GM21360 (cell line): ENCODE measurements at regions not wholly inside any gene's neighbourhood (a gene's known extent, or its start where the extent isn't known, plus 50 kb on each side); places are given as distances from the start of the nearest gene placed in this dataset.

Source experiments
- ATAC-seq: cut with Tn5 transposase; IDR thresholded peaks from one replicate; pipeline ENCODE4 v1.9.1; 2021; ENCODE audit warnings: mild to moderate bottlenecking, moderate library complexity; ENCODE audit not compliant: unreplicated experiment

DNA sequence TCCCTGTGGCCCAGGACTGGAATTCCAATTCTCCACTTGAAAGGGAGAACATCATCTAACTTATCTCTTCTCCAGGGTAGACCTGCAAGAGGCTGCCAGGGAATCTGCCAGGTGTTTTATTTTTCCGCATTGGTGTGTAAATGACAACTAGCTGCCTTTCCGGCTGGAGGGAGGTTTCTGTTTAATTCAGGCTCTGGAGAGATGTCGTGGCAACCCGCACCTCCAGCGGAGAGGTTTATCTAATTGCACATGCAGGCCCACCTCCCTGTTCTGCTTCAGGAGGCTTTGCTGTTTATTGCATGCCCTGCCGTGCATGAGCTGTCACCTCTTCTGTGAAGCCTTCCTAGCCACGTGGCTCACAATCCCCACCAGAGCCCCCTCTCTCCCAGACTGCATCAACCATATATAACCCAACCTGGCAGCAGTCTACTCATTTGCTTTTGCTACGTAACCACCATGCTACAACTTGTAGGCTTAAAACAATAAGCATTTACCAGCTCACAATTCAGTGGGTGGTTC is 151.6 kb downstream of the C1orf94 start:
- no peak for ATAC-seq

DNA sequence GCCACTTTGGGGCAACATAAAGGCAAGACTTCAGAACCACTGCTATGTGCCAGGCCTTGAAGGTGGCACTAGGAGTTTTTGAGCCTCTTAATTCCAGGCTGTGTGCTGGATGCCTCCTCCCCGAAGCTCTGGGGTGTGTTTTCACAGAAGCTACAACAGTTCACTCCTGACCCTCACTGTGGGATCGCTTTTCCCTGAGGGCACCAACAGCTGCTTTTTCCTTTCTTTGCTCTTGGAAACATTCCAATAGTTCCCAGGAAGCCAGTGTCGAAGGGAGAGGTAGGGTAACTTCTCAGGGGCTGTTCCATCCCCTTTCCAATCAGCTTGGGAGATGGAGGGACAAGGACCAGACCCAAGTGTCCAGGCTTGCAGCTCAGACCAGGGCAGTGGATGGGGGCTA is 153.4 kb downstream of the C1orf94 start:
- ATAC-seq = no peak

DNA sequence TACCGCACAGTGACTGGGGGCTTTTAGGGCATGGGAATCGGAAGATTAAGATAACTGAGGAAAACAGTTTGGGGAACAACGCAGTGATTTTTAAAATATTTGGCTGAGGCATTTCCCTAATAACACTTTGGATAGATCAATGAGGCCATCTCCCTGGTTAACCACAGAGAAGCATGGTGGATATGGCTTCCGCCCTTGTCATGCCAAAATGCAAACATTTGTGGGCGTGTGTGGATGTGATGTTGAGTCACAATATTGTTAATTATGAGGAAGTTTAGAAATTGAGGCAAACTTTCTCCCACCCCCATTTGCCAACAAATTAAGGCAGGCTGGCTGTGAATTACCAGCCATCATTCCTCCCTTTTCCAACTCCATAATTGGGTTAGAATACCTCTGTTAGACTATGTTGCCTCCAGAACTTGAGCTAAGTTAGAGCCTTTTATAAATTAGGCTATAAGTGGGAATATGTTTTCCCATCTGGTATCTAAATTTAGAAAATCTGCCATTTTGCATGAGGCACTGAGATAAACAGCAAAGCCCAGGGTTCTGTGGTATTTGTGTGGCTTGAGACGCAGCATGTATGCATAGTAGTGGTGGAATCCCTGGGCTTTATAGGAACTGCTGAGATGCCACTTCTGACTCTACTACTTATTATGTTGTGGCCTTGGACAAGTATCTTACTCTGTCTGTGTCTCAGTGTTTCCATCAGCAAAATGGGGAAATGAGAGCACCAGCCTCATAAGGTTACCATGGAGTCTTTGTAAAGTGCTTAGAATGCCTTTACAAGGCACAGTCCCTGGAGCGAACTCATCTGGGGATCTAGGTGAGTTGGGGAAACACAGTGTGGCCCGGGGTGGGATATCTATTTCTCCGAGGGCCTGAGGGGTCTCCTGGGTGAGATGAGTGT is 154.6 kb downstream of the C1orf94 start:
- ATAC-seq = no peak

DNA sequence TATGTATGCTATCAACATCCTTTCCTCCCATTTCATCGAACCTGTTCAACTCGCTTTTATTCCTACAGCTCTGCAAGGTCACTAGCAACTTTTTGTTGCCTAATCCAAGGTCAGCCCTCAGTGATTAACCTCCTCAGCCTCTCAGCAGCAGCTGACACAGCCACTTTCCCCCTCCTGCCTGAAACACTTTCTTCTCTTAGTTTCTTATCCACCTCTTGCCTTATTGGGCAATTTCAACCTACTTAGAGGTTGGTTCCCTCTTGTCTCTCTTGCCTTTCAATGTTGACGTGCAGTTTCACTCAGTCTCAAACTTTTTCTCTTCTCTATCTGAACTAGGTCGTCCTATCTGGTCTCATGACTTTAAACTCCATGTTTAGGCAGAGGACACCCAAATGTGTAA is 156.3 kb downstream of the C1orf94 start:
- no peak for ATAC-seq

DNA sequence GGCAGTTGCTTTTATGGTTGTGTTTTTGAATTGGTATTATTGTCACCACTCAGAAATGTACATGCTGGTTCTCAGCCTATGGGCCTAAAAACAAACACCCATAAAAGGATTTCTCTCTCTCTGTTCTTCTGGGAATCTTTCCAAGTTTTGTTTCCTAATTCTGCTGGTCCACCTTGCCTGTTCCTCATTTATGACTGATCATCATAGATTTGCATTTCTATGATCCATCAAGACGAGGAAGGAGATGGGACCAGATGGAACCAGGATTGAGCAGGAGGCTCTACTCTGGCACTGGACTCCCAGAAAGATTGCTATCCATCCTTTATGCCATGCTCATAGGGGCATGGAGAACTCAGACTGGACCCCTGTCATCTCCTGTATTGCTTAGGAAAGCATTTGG is 162.2 kb downstream of the C1orf94 start:
- no peak for ATAC-seq

DNA sequence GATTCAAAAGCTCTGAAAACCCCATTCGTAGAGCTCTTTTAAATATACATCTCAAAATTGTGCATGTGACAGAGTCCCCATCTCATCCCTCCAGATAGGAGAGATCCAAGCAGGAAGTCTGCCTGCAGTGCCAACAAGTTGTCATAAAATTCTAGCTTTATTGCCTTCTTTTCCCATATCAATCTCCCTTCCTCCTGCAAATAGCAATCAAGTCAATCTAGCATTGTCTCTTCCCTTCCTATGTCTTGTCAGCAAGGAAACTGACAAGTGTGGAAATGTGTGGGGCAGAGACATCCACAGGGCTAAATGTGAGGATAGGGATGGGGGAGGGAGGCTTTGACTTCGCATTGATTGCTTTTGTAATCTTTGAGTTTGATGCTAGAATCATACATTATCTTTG is 165.2 kb downstream of the C1orf94 start:
- ATAC-seq = no peak

DNA sequence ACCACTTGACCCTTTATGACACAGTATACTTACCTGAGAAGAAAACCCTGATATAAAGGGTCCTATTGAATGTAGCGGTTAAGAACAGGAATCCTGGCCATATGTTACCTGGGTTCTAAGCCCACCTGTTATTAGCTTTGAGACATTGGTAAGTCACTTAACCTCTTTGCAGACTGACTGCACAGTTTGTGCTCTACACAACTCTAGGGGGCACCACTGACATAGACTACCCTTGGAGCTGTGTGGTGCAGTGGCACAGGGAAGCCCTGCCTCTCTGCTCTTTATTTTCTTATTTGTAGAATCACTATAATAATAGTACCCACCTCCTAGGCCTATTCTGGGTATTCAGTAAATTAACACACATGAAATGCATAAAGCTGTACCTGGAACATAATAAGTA is 165.6 kb downstream of the C1orf94 start:
- ATAC-seq = no peak

DNA sequence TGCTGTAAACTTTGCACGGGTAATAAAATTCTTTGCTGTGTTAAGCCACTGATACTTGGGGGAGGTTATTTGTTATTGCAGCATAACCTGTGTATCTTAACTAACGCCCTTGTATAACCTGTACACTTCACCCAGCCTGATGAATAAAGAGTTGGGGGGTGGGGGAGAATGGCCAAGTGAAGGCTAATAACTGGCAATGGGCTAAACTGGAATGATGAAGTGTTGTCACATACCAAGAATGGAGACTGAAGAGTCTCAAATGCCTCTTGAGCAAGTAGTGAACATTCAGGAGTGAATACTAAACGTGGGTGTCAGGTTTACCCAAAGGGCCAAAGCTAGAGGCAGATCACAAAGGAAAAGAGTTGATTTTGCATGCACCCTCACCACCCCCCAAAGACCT is 169.4 kb downstream of the C1orf94 start:
- no peak for ATAC-seq

DNA sequence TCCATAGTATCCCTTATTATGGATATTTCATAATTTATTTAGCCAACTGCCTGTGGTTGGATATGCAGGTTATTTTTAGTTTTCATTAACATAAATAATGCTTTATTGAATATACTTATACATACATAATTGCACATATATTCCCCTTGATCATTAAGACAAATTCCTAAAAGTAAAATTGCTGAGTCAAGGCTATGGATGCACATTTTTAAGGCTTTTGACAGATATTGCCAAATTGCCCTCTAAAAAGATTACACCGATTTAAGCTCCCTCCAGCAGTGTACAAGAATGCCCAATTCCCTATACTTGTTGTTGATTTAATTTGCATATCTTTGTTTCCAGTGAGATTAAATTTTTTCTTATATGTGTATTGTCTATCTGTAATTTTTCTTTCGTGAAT is 176.7 kb downstream of the C1orf94 start:
- no peak for ATAC-seq

DNA sequence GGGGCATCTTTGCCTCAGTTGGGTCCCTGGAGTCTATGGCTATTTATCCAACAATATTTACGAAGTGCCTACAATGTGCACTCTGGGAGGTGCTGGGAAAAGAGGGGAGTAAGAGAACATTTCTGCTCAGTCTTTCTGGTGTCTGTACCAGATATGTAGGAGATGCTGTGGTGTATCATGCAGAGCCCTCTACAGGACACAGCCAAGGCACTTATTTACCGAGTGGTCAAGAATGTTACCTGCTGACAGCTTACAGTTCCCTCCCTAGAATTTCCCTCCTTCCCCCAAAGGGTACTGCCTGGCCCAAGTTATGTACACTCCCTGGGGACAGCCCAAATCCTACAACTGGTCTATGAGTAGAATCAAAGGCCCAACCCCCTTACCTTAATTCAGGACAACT is 177.7 kb downstream of the C1orf94 start:
- ATAC-seq = no peak

DNA sequence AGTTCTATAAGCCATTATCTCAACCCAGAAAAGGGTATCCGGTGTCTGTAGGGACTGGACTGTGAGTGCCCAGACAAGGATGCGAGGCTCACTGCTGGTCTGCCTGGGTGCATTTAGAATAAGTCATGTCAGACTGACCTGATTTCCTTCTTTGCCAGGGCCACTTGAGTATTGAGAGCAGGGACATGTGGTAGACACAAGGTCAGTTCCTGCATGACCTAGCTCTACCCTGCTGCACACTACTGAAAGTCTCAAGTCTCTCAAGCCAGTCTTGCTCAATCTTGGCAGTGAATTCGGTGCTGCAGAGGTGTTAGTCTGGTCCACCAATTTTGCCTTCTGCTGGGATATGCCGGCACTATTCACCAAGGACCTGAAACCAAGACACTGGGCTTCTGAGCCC is 180.1 kb downstream of the C1orf94 start:
- no peak for ATAC-seq

DNA sequence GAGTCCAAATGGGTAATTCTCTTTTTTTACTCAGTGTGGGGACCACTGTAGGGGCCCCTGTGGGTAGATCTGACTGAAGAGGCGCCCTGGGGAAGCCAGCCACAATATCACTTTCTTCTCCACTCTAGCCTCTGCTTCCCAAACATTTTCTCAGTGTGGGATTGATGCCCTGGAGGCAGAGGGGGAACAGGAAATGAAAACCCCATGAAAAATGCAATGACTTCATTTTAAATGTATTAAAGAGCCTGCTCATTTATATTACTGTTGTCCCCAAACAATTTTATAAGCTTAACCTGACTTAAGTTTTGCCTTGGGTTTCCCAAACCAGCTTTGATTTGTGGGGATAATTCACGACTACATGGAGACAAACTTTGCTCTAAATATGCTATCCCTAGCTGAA is 181.9 kb downstream of the C1orf94 start:
- ATAC-seq = no peak

DNA sequence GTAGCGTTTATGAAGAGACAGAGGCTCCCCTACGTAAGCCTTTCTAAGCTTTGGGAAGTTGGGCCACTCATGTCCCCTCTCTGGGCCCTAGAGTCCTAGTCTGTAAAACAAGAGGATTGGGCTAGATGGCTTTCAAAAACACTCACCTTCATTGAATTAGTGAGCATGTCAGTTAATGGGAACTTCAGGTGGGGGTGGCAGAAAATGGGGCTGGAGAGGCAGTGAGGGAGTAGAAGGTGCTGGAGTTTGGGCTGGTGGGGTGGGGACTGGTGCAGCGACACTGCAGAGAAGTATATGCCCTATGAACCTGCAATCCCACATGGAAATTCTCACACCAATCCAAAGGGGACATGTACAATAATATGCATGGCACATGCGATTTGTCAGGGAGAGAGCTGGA is 182.7 kb downstream of the C1orf94 start:
- no peak for ATAC-seq

DNA sequence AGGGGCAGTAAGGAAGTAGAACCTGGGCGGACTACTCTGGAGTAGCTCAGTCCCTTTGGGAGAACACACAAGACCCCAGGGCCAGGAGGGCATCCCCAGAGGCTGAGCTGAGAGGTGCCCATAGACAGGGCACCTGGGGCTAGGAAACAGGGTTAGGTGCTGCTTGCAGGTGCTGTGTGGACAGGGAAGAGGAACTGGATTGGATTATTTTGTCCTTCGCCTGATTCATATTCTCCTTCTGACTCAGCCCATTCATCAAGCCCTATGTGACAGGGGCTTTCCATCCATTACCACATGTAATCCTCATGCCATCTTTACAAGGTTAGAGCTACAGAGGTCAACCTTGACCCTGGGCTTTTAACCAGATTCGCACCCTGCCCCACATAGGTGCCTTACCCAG is 183.9 kb downstream of the C1orf94 start:
- ATAC-seq = no peak

DNA sequence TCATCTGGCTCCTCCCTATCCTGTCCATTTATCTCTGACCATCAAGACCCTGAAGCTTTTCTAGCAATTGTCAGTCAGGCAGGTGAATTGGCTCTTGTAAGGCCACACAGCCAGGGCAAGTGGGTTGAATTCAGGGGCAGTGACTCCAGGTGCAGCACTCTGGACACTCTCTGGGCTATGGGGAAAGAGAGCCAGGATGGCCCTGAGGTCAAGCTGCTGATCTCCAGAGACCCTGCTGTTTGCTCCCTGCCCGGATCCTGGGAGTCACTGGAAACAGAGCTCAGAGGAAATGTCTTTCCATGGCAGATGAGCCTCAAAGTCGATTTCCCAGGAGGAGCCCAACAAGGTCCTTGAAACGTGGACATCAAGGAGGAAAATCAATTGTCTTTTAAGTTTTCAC is 184.4 kb downstream of the C1orf94 start:
- ATAC-seq = no peak

DNA sequence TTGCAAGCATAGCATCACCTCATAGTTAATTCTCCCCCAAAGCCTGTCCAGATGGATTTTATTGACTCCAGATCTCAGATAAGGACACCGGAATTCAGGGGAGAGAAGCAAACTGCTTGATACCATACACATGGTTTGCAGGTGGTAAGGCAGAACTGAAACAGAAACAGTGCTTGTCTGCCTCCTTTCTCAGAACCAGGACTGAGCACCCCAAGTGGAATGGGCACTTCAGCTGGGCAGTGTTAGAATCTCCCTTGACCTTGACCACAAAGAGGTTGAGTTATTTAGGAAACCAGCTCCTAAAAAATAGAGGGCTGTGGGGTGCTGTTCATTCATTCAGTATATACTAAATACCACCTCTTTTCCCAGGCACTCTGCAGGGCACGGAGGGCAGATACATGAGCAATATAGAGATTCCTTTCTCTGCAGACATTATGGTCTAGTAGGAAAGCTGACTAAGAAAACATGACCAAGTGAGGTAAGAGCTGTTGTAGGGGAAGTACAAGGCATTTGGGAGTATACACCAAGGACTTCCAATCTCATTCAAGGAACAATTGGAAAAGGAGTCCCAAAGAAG is 185.2 kb downstream of the C1orf94 start:
- no peak for ATAC-seq

DNA sequence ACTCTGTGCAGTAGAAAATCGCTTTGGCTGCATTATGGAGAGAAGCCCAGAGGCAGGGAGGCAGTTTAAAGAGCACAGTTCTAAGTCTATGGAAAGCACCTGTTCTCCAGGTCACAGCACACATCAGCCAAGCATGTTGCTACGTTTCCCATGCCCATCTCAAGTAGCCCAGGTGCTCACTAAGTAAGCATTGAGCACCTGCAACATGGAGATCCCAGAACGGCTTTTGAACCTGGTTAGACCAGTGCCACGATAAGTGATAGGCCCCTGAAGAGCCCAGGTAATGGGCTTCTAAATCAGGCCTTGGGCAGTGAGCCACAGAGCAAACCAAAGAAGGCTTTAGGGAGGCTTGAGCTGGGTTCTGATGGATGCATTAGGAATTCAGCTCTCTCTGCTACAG is 186.2 kb downstream of the C1orf94 start:
- no peak for ATAC-seq

DNA sequence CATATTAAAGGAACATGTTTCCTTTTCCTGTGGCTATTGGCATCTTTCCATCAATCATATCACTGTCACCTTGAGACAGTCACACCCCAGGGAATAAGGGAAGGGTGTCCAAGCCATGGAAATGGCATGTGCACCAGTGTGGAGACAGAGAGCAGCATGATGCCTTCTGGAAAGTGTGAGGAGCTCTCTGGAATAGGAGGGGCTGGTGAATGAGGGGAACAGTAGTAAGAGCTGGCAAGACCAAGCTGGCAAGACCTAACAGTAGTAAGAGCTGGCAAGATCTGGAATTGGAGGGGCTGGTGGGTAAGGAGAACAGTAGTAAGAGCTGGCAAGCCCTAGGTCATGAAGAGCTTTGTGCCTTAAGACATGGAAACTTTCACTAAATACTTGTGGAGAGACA is 186.7 kb downstream of the C1orf94 start:
- no peak for ATAC-seq

DNA sequence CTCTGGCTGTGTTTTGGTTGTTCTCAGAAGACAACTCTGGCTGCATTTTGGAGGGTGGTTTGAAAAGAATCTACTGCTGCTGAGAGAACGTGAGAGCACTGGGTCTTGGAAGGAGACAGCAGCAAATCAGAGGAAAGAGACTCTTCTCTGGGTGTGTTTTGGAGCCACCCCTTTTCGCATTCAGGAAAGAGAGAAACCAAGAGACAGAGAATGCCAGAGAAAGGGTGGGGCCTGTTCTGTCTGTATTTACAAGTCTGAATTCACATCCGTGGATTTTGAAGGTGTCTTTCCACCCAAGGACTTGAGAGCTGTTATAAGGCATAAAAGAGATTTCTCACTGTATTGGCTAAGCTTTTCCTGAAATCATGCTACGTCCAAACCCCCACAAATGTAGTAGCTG is 187.2 kb downstream of the C1orf94 start:
- no peak for ATAC-seq

DNA sequence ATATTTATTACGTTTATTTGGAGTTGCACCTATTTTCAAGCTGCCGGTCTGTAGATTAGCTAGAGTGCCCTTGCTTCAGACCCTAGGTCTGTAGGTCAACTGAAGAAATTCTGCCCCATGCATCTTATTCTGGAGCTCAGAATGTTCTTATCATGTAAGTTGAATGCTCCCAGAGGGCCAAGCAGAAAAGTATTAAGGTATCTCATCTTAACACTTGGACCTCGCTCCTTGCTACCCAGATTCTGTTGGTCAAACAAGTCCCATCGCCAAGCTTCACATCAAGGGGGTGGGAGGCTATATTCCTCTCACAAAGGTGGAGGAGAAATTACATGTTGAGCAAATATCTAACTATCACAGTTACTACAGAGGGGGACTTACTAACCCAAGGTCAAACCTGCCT is 187.7 kb downstream of the C1orf94 start:
- no peak for ATAC-seq

DNA sequence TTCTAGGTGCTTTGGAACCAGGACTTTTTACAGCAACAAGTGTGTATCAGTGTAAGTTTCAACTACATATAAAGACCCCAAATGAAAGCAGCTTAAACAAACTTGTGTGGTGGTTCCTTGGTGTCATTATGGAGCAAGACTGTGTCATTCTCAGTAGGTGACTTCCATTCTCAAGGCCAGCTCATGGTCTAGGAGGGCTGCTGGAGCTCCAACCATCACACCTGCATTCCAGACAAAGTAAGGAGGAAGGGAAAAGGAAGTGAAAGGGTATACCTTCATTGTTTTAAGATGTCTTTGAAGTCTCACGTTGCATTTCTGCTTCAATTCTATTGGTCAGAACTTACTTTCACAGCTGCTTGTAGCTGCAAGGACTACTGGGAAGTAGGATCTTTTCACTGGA is 188.6 kb downstream of the C1orf94 start:
- no peak for ATAC-seq

DNA sequence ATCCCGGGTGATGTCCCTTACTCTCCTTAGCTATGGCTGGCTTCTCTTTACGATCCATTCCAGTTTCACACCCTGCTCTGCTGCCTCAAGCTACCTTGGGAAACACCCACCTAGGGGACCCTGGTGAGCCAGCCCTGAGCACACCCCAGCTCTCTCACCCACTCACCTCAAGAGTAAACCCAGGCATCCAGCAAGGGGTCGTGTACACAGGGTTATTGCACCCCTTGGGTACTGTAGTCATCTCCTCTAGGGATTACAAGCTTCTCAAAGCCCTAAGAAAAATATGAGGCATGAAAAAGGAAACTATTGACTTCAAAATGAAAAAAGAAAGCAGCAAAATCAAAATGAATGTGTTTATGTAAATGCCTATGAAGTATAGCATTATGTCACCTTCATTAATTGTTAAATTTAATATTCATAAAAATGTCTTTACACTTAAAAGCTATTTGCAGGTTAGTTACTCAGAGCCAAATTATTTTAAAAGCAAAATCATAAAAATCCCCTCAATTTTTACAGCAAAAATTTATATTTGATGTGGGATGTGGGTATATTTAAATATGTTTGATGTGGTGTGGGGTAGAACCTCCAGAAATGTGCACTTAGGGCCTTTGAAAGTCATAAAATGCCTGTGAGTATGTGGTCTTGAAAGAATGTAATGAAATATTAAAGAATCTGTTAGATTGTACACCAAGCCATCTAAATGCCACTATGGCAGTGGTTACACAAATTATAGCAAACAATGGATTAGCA is 190.3 kb downstream of the C1orf94 start:
- no peak for ATAC-seq
